DND-41 (cell line): ENCODE measurements at regions not wholly inside any gene's neighbourhood (a gene's known extent, or its start where the extent isn't known, plus 50 kb on each side); places are given as distances from the start of the nearest gene placed in this dataset.
A peak's percentile ranks its signal among the peaks of the same experiment; 100 is the strongest.

Experiments
- ATAC-seq: fragments of 200-7000 bp; cut with Tn5 transposase; 3 replicates; pipeline ENCODE4 v1.9.1; 2021; ENCODE audit warnings: low read depth; ENCODE audit not compliant: insufficient read depth
- DNase-seq: peaks from one replicate; pipeline ENCODE4 v3.0.0-alpha.2; 2020
- H2AFZ ChIP-seq: 2 replicates; pipeline ENCODE4 v1.6.0; 2012; ENCODE audit warnings: low read depth, low read length
- H3K27ac ChIP-seq: 2 replicates; pipeline ENCODE4 v1.5.1; 2012; ENCODE audit warnings: low read length, inconsistent platforms
- H3K27me3 ChIP-seq: fragments of 200-600 bp; sonication (generic); 2 replicates; pipeline ENCODE4 v1.6.0; 2012; ENCODE audit warnings: low read length, mild to moderate bottlenecking, inconsistent platforms; ENCODE audit not compliant: insufficient read depth, poor library complexity
- H3K36me3 ChIP-seq: 2 replicates; pipeline ENCODE4 v1.5.1; 2012; ENCODE audit warnings: low read length, inconsistent platforms; ENCODE audit not compliant: insufficient read depth
- H3K4me1 ChIP-seq: 2 replicates; pipeline ENCODE4 v1.5.1; 2012; ENCODE audit warnings: mild to moderate bottlenecking, low read length; ENCODE audit not compliant: insufficient read depth
- H3K4me2 ChIP-seq: 2 replicates; pipeline ENCODE4 v1.6.0; 2012; ENCODE audit warnings: mild to moderate bottlenecking, moderate library complexity, low read length, inconsistent platforms; ENCODE audit not compliant: insufficient read depth
- H3K4me3 ChIP-seq, 2 experiments: fragments of 200-600 bp in 1 of 2; shearing (Covaris generic) in 1 of 2; 2 replicates each; pipeline ENCODE4 v1.5.1; 2012 to 2016; ENCODE audit warnings: inconsistent platforms in 2 of 2, low read length in 2 of 2, mild to moderate bottlenecking in 2 of 2, low read depth in 1 of 2, moderate library complexity in 1 of 2
- H3K79me2 ChIP-seq: 2 replicates; pipeline ENCODE4 v1.6.0; 2012; ENCODE audit warnings: low read length, inconsistent platforms; ENCODE audit not compliant: insufficient read depth
- H3K9ac ChIP-seq: 2 replicates; pipeline ENCODE4 v1.6.0; 2012; ENCODE audit warnings: low read depth, mild to moderate bottlenecking, inconsistent platforms, low read length, moderate library complexity
- H3K9me3 ChIP-seq: 2 replicates; pipeline ENCODE4 v1.5.1; 2012; ENCODE audit warnings: low read length, moderate library complexity, mild to moderate bottlenecking, inconsistent platforms; ENCODE audit not compliant: insufficient read depth, severe bottlenecking
- H4K20me1 ChIP-seq: 2 replicates; pipeline ENCODE4 v1.6.0; 2012; ENCODE audit warnings: low read length; ENCODE audit not compliant: insufficient read depth
- CTCF ChIP-seq: IDR thresholded peaks from 2 replicates; pipeline ENCODE4 v1.5.1; 2012; ENCODE audit warnings: borderline replicate concordance, low read length, moderate library complexity, mild to moderate bottlenecking; ENCODE audit not compliant: poor library complexity, severe bottlenecking; ENCODE audit errors: extremely low read depth
- EZH2 ChIP-seq: IDR thresholded peaks from 3 replicates; pipeline ENCODE4 v1.6.1; 2012; ENCODE audit warnings: borderline replicate concordance, low read depth, mild to moderate bottlenecking, moderate library complexity, low read length, inconsistent platforms; ENCODE audit not compliant: severe bottlenecking

- H3K4me1 ChIP-seq: no peaks in the 10 kb centered on the region
- H3K9ac ChIP-seq: no peak overlapping the region
- H2AFZ ChIP-seq: no peak overlapping the region
- no peaks in the 10 kb centered on the region for H3K27me3 ChIP-seq
- no peaks in the 10 kb centered on the region for H3K9me3 ChIP-seq
- H3K79me2 ChIP-seq: no peaks in the 10 kb centered on the region
- DNase-seq (no peak), ATAC-seq (no peak)
- H3K4me3 ChIP-seq: no peak overlapping the region
- H3K4me2 ChIP-seq: no peak overlapping the region
- no peak for TF ChIP-seq CTCF
- no peak for TF ChIP-seq EZH2
- H3K36me3 ChIP-seq: no peaks in the 10 kb centered on the region
- no peak overlapping the region for H3K27ac ChIP-seq
- no peaks in the 10 kb centered on the region for H4K20me1 ChIP-seq
Observed at GRCh38 chr4:151967074-151967473, 206.3 kb upstream of the GATB start.

- Histone ChIP-seq H3K36me3 (no peaks in the 10 kb centered on the region), H3K9me3 (no peaks in the 10 kb centered on the region), H4K20me1 (no peaks in the 10 kb centered on the region), H2AFZ (no peak overlapping the region), H3K4me2 (no peak overlapping the region), H3K4me1 (no peaks in the 10 kb centered on the region), H3K27ac (no peak overlapping the region), H3K79me2 (no peaks in the 10 kb centered on the region), H3K9ac (no peak overlapping the region), H3K4me3 (no peak overlapping the region), H3K27me3 (no peaks in the 10 kb centered on the region)
- DNase-seq (no peak), ATAC-seq (no peak)
- TF ChIP-seq EZH2 (no peak), CTCF (no peak)
Observed at GRCh38 chr4:151962138-151962823, 201.5 kb upstream of the GATB start.

GRCh38 chr4:151961456-151961855, 200.6 kb upstream of the GATB start:
- H3K9ac ChIP-seq: no peak overlapping the region
- no peaks in the 10 kb centered on the region for H3K36me3 ChIP-seq
- H3K27ac ChIP-seq: no peak overlapping the region
- H3K79me2 ChIP-seq: no peaks in the 10 kb centered on the region
- H3K9me3 ChIP-seq: no peaks in the 10 kb centered on the region
- ATAC-seq: 0 out of 3 replicates have a peak, but pooled peaks have one; percentile 17
- TF ChIP-seq EZH2 (no peak), CTCF (no peak)
- no peak overlapping the region for H2AFZ ChIP-seq
- H3K4me2 ChIP-seq: no peak overlapping the region
- DNase-seq: no peak
- H4K20me1 ChIP-seq: no peaks in the 10 kb centered on the region
- no peak overlapping the region for H3K4me3 ChIP-seq
- no peaks in the 10 kb centered on the region for H3K27me3 ChIP-seq
- H3K4me1 ChIP-seq: no peaks in the 10 kb centered on the region
